Memory B cell (primary cell): ENCODE measurements at regions not wholly inside any gene's neighbourhood (a gene's known extent, or its start where the extent isn't known, plus 50 kb on each side); places are given as distances from the start of the nearest gene placed in this dataset.

ENCODE experiments used
- ATAC-seq: fragments of 150-1000 bp; cut with Tn5 transposase; 2 replicates; pipeline ENCODE4 v1.10.0; 2021; ENCODE audit warnings: low read depth, mild to moderate bottlenecking, moderate library complexity
- DNase-seq, 2 donors: peaks; one replicate each; pipeline ENCODE4 v3.0.0; 2022; ENCODE audit warnings: low spot score in 2 of 2
- H3K27ac Mint-ChIP-seq: one replicate; pipeline ENCODE4 v1.8.0; 2022; ENCODE audit warnings: mild to moderate bottlenecking, moderate library complexity, mixed read lengths
- H3K27me3 Mint-ChIP-seq: one replicate; pipeline ENCODE4 v1.8.0; 2022; ENCODE audit warnings: mixed read lengths
- H3K36me3 Mint-ChIP-seq: one replicate; pipeline ENCODE4 v1.8.0; 2022; ENCODE audit warnings: mild to moderate bottlenecking, mixed read lengths
- H3K4me1 Mint-ChIP-seq: one replicate; pipeline ENCODE4 v1.8.0; 2022; ENCODE audit warnings: mixed read lengths
- H3K4me3 Mint-ChIP-seq: one replicate; pipeline ENCODE4 v1.8.0; 2022; ENCODE audit warnings: mild to moderate bottlenecking, moderate library complexity, mixed read lengths
- H3K9me3 Mint-ChIP-seq: one replicate; pipeline ENCODE4 v1.8.0; 2022; ENCODE audit warnings: mixed read lengths

DNA sequence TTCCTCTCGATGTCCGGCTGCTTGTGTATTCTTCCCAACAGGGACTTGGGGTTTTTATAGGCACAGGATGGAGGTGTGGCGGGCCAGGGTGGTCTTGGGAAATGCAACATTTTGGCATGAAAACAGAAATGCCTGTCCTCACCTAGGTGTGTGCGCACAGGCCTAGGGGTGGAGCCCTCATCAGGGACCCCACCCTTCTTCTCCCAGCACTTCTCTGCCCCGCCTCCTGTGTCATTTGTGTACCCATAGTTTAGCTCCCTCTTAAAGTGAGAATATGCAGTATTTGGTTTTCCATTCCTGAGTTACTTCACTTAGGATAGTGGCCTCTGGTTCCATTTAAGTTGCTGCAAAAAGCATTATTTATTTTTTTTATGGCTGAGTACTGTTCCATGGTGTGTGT is 90.2 kb upstream of the ITGB1 start:
- H3K27ac Mint-ChIP-seq = no peak overlapping the region

GRCh38 chr10:33047655-33048054 is 89.6 kb upstream of the ITGB1 start:
- Mint-ChIP-seq H3K4me3 (no peak overlapping the region), H3K9me3 (no peaks in the 10 kb centered on the region), H3K27ac (peak overlapping the region; percentile 5), H3K36me3 (no peaks in the 10 kb centered on the region), H3K4me1 (peaks cover 19% of the 10 kb centered on the region), H3K27me3 (no peaks in the 10 kb centered on the region)
- DNase-seq (no peak), ATAC-seq (no peak)

More for the DNA sequence above, 90.2 kb upstream of the ITGB1 start:
- no peaks in the 10 kb centered on the region for H3K27me3 Mint-ChIP-seq
- H3K9me3 Mint-ChIP-seq = no peaks in the 10 kb centered on the region
- H3K36me3 Mint-ChIP-seq = no peaks in the 10 kb centered on the region
- no peak for DNase-seq
- ATAC-seq = no peak
- H3K4me1 Mint-ChIP-seq = peaks cover 16% of the 10 kb centered on the region
- H3K4me3 Mint-ChIP-seq = no peak overlapping the region

DNA sequence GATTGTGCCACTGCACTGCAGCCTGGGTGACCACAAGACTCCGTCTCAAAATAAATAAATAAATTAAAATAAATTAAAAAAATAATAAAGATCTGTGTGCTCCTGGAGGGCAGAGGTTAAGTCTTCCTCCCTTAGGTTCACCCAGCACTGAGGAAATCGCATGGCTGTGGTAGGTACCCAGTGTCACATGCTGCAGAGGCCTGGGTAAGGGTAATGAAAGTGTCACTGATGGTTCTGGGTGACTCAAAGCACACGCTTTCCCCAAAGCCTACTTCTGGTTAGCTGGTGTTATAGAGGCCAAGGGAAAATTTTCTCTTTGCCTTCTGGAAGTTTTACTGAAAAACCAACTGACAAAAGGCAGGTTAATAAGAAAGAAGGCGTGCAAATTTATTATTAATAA is 88.8 kb upstream of the ITGB1 start:
- H3K27ac Mint-ChIP-seq = no peak overlapping the region
- H3K36me3 Mint-ChIP-seq = no peaks in the 10 kb centered on the region
- no peak overlapping the region for H3K4me3 Mint-ChIP-seq
- no peak for ATAC-seq
- DNase-seq = no peak
- peaks cover 24% of the 10 kb centered on the region for H3K4me1 Mint-ChIP-seq
- H3K27me3 Mint-ChIP-seq = no peaks in the 10 kb centered on the region
- no peaks in the 10 kb centered on the region for H3K9me3 Mint-ChIP-seq

GRCh38 chr10:33045421-33045820 is 87.4 kb upstream of the ITGB1 start:
- no peak overlapping the region for H3K27ac Mint-ChIP-seq

GRCh38 chr10:33042565-33042964 is 84.5 kb upstream of the ITGB1 start:
- DNase-seq (no peak), ATAC-seq (no peak)
- Mint-ChIP-seq H3K9me3 (no peaks in the 10 kb centered on the region), H3K4me3 (no peak overlapping the region), H3K36me3 (no peaks in the 10 kb centered on the region), H3K27ac (no peak overlapping the region), H3K27me3 (peaks cover 1% of the 10 kb centered on the region), H3K4me1 (peaks cover 16% of the 10 kb centered on the region)

More at GRCh38 chr10:33045421-33045820, 87.4 kb upstream of the ITGB1 start:
- Mint-ChIP-seq H3K9me3 (no peaks in the 10 kb centered on the region), H3K36me3 (no peaks in the 10 kb centered on the region), H3K27me3 (peaks cover 1% of the 10 kb centered on the region), H3K4me1 (peaks cover 24% of the 10 kb centered on the region), H3K4me3 (no peak overlapping the region)
- ATAC-seq (no peak), DNase-seq (no peak)

DNA sequence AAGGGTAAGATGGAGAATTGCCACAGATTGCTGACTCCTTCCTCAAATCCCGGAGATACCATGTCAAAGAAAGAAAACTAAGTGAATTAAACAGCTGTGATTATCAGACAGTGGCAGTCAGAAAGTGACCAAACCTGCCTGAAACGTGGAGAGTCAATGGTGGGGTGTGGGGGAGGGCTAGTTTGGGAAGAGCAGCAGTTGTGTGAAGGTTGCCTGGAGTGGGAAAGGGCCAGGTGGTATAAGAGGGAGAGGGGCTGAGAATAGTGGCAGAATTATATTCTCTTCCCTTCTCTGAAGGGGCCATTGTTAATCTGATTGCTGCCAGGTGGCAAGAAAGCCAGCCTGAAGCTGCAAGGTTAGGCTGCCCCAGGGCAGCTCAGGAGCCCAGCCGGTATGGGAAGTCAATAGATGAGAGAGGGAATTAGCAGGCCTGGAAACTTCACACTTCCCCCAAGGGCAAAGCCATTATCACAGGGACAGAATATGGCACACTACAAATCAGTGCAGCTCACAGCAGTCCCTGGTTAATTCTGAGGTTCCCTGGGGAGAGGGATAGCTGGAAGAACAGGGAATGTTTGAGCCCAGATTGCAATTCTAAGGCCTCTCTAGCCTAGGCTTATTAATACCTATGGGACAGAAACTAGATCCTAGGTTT is 83.9 kb upstream of the ITGB1 start:
- H3K4me1 Mint-ChIP-seq = peaks cover 13% of the 10 kb centered on the region
- ATAC-seq (no peak), DNase-seq (no peak)
- H3K9me3 Mint-ChIP-seq = no peaks in the 10 kb centered on the region
- no peaks in the 10 kb centered on the region for H3K36me3 Mint-ChIP-seq
- H3K27me3 Mint-ChIP-seq = peaks cover 1% of the 10 kb centered on the region
- H3K4me3 Mint-ChIP-seq = no peak overlapping the region
- no peak overlapping the region for H3K27ac Mint-ChIP-seq

- peaks cover 14% of the 10 kb centered on the region for H3K4me1 Mint-ChIP-seq
- ATAC-seq (no peak), DNase-seq (no peak)
- peaks cover 1% of the 10 kb centered on the region for H3K27me3 Mint-ChIP-seq
- H3K9me3 Mint-ChIP-seq = no peaks in the 10 kb centered on the region
- no peak overlapping the region for H3K27ac Mint-ChIP-seq
- no peak overlapping the region for H3K4me3 Mint-ChIP-seq
- no peaks in the 10 kb centered on the region for H3K36me3 Mint-ChIP-seq
Measured at GRCh38 chr10:33040436-33040835, 82.4 kb upstream of the ITGB1 start.

- peaks cover 15% of the 10 kb centered on the region for H3K4me1 Mint-ChIP-seq
- H3K9me3 Mint-ChIP-seq = no peaks in the 10 kb centered on the region
- no peaks in the 10 kb centered on the region for H3K36me3 Mint-ChIP-seq
- ATAC-seq (no peak), DNase-seq (no peak)
- H3K27me3 Mint-ChIP-seq = peaks cover 1% of the 10 kb centered on the region
- H3K4me3 Mint-ChIP-seq = no peak overlapping the region
- no peak overlapping the region for H3K27ac Mint-ChIP-seq
Measured at GRCh38 chr10:33039181-33039580, 81.2 kb upstream of the ITGB1 start.

- H3K27me3 Mint-ChIP-seq = peaks cover 1% of the 10 kb centered on the region
- ATAC-seq (no peak), DNase-seq (no peak)
- H3K4me1 Mint-ChIP-seq = peaks cover 15% of the 10 kb centered on the region
- no peaks in the 10 kb centered on the region for H3K9me3 Mint-ChIP-seq
- no peaks in the 10 kb centered on the region for H3K36me3 Mint-ChIP-seq
- H3K4me3 Mint-ChIP-seq = no peak overlapping the region
- no peak overlapping the region for H3K27ac Mint-ChIP-seq
Measured at GRCh38 chr10:33038672-33039071, 80.6 kb upstream of the ITGB1 start.

GRCh38 chr10:33037726-33038125 is 79.7 kb upstream of the ITGB1 start:
- Mint-ChIP-seq H3K4me1 (peaks cover 12% of the 10 kb centered on the region), H3K36me3 (no peaks in the 10 kb centered on the region), H3K9me3 (no peaks in the 10 kb centered on the region), H3K4me3 (no peak overlapping the region), H3K27ac (no peak overlapping the region), H3K27me3 (peaks cover 1% of the 10 kb centered on the region)
- ATAC-seq (no peak), DNase-seq (no peak)

- Mint-ChIP-seq H3K27me3 (peaks cover 1% of the 10 kb centered on the region), H3K27ac (no peak overlapping the region), H3K36me3 (no peaks in the 10 kb centered on the region), H3K9me3 (no peaks in the 10 kb centered on the region), H3K4me3 (no peak overlapping the region), H3K4me1 (peaks cover 9% of the 10 kb centered on the region)
- DNase-seq (no peak), ATAC-seq (no peak)
Measured at GRCh38 chr10:33036670-33037069, 78.6 kb upstream of the ITGB1 start.

DNA sequence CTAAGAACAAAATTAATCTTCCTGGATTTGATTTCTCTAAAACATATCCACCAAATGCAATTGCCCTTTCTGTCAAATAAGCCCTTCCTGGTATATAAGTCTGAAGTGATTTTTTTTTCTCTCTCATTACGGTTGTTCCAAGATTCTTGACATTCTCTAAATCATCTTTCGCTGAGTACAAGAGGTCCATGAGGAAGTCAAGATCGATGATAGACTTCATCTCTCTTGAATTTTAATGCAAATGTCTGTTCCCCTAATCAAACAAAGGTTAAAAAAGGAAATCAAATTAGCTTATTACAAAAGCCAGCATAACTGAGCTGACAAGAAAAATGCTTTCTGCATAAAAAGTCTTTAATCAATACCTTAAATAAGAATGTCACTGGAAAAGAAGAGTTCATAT is 77.4 kb upstream of the ITGB1 start:
- Mint-ChIP-seq H3K9me3 (peaks cover 3% of the 10 kb centered on the region), H3K27ac (no peak overlapping the region), H3K4me1 (peaks cover 8% of the 10 kb centered on the region), H3K4me3 (no peak overlapping the region), H3K27me3 (no peaks in the 10 kb centered on the region), H3K36me3 (no peaks in the 10 kb centered on the region)
- ATAC-seq (no peak), DNase-seq (no peak)

GRCh38 chr10:33034931-33035330 is 76.9 kb upstream of the ITGB1 start:
- no peak for DNase-seq
- H3K27me3 Mint-ChIP-seq = no peaks in the 10 kb centered on the region
- no peaks in the 10 kb centered on the region for H3K36me3 Mint-ChIP-seq
- ATAC-seq = no peak
- no peak overlapping the region for H3K27ac Mint-ChIP-seq
- H3K9me3 Mint-ChIP-seq = peaks cover 3% of the 10 kb centered on the region
- H3K4me1 Mint-ChIP-seq = peaks cover 10% of the 10 kb centered on the region
- H3K4me3 Mint-ChIP-seq = no peak overlapping the region

GRCh38 chr10:33032654-33033151 is 74.7 kb upstream of the ITGB1 start:
- Mint-ChIP-seq H3K27me3 (no peaks in the 10 kb centered on the region), H3K27ac (peak overlapping the region; percentile 71), H3K4me3 (no peak overlapping the region), H3K9me3 (peaks cover 3% of the 10 kb centered on the region), H3K4me1 (peaks cover 15% of the 10 kb centered on the region), H3K36me3 (no peaks in the 10 kb centered on the region)
- no peak for ATAC-seq
- DNase-seq = no peak
